ENCODE measurements at regions not wholly inside any gene's neighbourhood (a gene's known extent, or its start where the extent isn't known, plus 50 kb on each side); places are given as distances from the start of the nearest gene placed in this dataset.

GRCh38 chr4:136194962-136195361 lies 1337.3 kb downstream of the PCDH18 start:
- H3K4me3 ChIP-seq (ENCODE audit: low read length in 2 of 2): no peak overlapping the region
- H3K36me3 ChIP-seq (ENCODE audit: control insufficient read depth in 2 of 2, insufficient read depth in 2 of 2, low read length in 2 of 2): no peaks in the 10 kb centered on the region
- no peaks in the 10 kb centered on the region for H3K4me1 ChIP-seq (ENCODE audit: control insufficient read depth, insufficient read depth, low read length)
- H3K9ac ChIP-seq (ENCODE audit: low read length in 2 of 2): no peak overlapping the region
- H3K9me3 ChIP-seq (ENCODE audit: control insufficient read depth in 2 of 2, low read length in 2 of 2): no peaks in the 10 kb centered on the region
- no peaks in the 10 kb centered on the region for H3K27me3 ChIP-seq (ENCODE audit: control insufficient read depth in 1 of 2, insufficient read depth in 2 of 2, low read length in 2 of 2)
- H3K27ac ChIP-seq (ENCODE audit: low read length): no peak overlapping the region

- H3K4me1 ChIP-seq (ENCODE audit: control insufficient read depth, insufficient read depth, low read length): no peaks in the 10 kb centered on the region
- no peak overlapping the region for H3K9ac ChIP-seq (ENCODE audit: low read length in 2 of 2)
- no peaks in the 10 kb centered on the region for H3K27me3 ChIP-seq (ENCODE audit: control insufficient read depth in 1 of 2, insufficient read depth in 2 of 2, low read length in 2 of 2)
- no peaks in the 10 kb centered on the region for H3K36me3 ChIP-seq (ENCODE audit: control insufficient read depth in 2 of 2, insufficient read depth in 2 of 2, low read length in 2 of 2)
- H3K4me3 ChIP-seq (ENCODE audit: low read length in 2 of 2): no peak overlapping the region
- no peaks in the 10 kb centered on the region for H3K9me3 ChIP-seq (ENCODE audit: control insufficient read depth in 2 of 2, low read length in 2 of 2)
- no peak overlapping the region for H3K27ac ChIP-seq (ENCODE audit: low read length)
Measured at GRCh38 chr4:136186650-136187049, 1345.6 kb downstream of the PCDH18 start.

- no peaks in the 10 kb centered on the region for H3K4me1 ChIP-seq (ENCODE audit: control insufficient read depth, insufficient read depth, low read length)
- H3K27me3 ChIP-seq (ENCODE audit: control insufficient read depth in 1 of 2, insufficient read depth in 2 of 2, low read length in 2 of 2): no peaks in the 10 kb centered on the region
- no peaks in the 10 kb centered on the region for H3K9me3 ChIP-seq (ENCODE audit: control insufficient read depth in 2 of 2, low read length in 2 of 2)
- no peak overlapping the region for H3K4me3 ChIP-seq (ENCODE audit: low read length in 2 of 2)
- no peak overlapping the region for H3K27ac ChIP-seq (ENCODE audit: low read length)
- H3K9ac ChIP-seq (ENCODE audit: low read length in 2 of 2): no peak overlapping the region
- H3K36me3 ChIP-seq (ENCODE audit: control insufficient read depth in 2 of 2, insufficient read depth in 2 of 2, low read length in 2 of 2): no peaks in the 10 kb centered on the region
Measured at GRCh38 chr4:136183513-136183912, 1348.8 kb downstream of the PCDH18 start.

- Histone ChIP-seq H3K27me3 (ENCODE audit: control insufficient read depth in 1 of 2, insufficient read depth in 2 of 2, low read length in 2 of 2) (no peaks in the 10 kb centered on the region), H3K4me3 (ENCODE audit: low read length in 2 of 2) (no peak overlapping the region), H3K4me1 (ENCODE audit: control insufficient read depth, insufficient read depth, low read length) (no peaks in the 10 kb centered on the region), H3K36me3 (ENCODE audit: control insufficient read depth in 2 of 2, insufficient read depth in 2 of 2, low read length in 2 of 2) (no peaks in the 10 kb centered on the region), H3K9me3 (ENCODE audit: control insufficient read depth in 2 of 2, low read length in 2 of 2) (peaks cover 0 to 2% of the 10 kb centered on the region in 2 donors), H3K9ac (ENCODE audit: low read length in 2 of 2) (no peak overlapping the region), H3K27ac (ENCODE audit: low read length) (no peak overlapping the region)
Measured at GRCh38 chr4:136156947-136157346, 1375.3 kb downstream of the PCDH18 start.

GRCh38 chr4:136150046-136150445 lies 1382.2 kb downstream of the PCDH18 start:
- Histone ChIP-seq H3K4me1 (ENCODE audit: control insufficient read depth, insufficient read depth, low read length) (no peaks in the 10 kb centered on the region), H3K9me3 (ENCODE audit: control insufficient read depth in 2 of 2, low read length in 2 of 2) (peaks cover 0 to 2% of the 10 kb centered on the region in 2 donors), H3K27me3 (ENCODE audit: control insufficient read depth in 1 of 2, insufficient read depth in 2 of 2, low read length in 2 of 2) (no peaks in the 10 kb centered on the region), H3K4me3 (ENCODE audit: low read length in 2 of 2) (no peak overlapping the region), H3K36me3 (ENCODE audit: control insufficient read depth in 2 of 2, insufficient read depth in 2 of 2, low read length in 2 of 2) (no peaks in the 10 kb centered on the region), H3K9ac (ENCODE audit: low read length in 2 of 2) (no peak overlapping the region), H3K27ac (ENCODE audit: low read length) (no peak overlapping the region)

GRCh38 chr4:136136601-136137000 lies 1395.7 kb downstream of the PCDH18 start:
- no peaks in the 10 kb centered on the region for H3K4me1 ChIP-seq (ENCODE audit: control insufficient read depth, insufficient read depth, low read length)
- H3K9ac ChIP-seq (ENCODE audit: low read length in 2 of 2): no peak overlapping the region
- H3K4me3 ChIP-seq (ENCODE audit: low read length in 2 of 2): no peak overlapping the region
- H3K27ac ChIP-seq (ENCODE audit: low read length): no peak overlapping the region
- no peaks in the 10 kb centered on the region for H3K27me3 ChIP-seq (ENCODE audit: control insufficient read depth in 1 of 2, insufficient read depth in 2 of 2, low read length in 2 of 2)
- H3K36me3 ChIP-seq (ENCODE audit: control insufficient read depth in 2 of 2, insufficient read depth in 2 of 2, low read length in 2 of 2): no peaks in the 10 kb centered on the region
- no peaks in the 10 kb centered on the region for H3K9me3 ChIP-seq (ENCODE audit: control insufficient read depth in 2 of 2, low read length in 2 of 2)

GRCh38 chr4:136124251-136124745 lies 1408.0 kb downstream of the PCDH18 start:
- Histone ChIP-seq H3K9ac (ENCODE audit: low read length in 2 of 2) (no peak overlapping the region), H3K4me3 (ENCODE audit: low read length in 2 of 2) (no peak overlapping the region), H3K36me3 (ENCODE audit: control insufficient read depth in 2 of 2, insufficient read depth in 2 of 2, low read length in 2 of 2) (no peaks in the 10 kb centered on the region), H3K27ac (ENCODE audit: low read length) (no peak overlapping the region), H3K27me3 (ENCODE audit: control insufficient read depth in 1 of 2, insufficient read depth in 2 of 2, low read length in 2 of 2) (no peaks in the 10 kb centered on the region), H3K4me1 (ENCODE audit: control insufficient read depth, insufficient read depth, low read length) (no peaks in the 10 kb centered on the region), H3K9me3 (ENCODE audit: control insufficient read depth in 2 of 2, low read length in 2 of 2) (no peaks in the 10 kb centered on the region)

- Histone ChIP-seq H3K27ac (ENCODE audit: low read length) (no peak overlapping the region), H3K27me3 (ENCODE audit: control insufficient read depth in 1 of 2, insufficient read depth in 2 of 2, low read length in 2 of 2) (no peaks in the 10 kb centered on the region), H3K4me1 (ENCODE audit: control insufficient read depth, insufficient read depth, low read length) (no peaks in the 10 kb centered on the region), H3K9me3 (ENCODE audit: control insufficient read depth in 2 of 2, low read length in 2 of 2) (no peaks in the 10 kb centered on the region), H3K9ac (ENCODE audit: low read length in 2 of 2) (no peak overlapping the region), H3K4me3 (ENCODE audit: low read length in 2 of 2) (no peak overlapping the region), H3K36me3 (ENCODE audit: control insufficient read depth in 2 of 2, insufficient read depth in 2 of 2, low read length in 2 of 2) (no peaks in the 10 kb centered on the region)
Measured at GRCh38 chr4:136121426-136121825, 1410.9 kb downstream of the PCDH18 start.

GRCh38 chr4:136113921-136114320 lies 1418.4 kb downstream of the PCDH18 start:
- H3K9me3 ChIP-seq (ENCODE audit: control insufficient read depth in 2 of 2, low read length in 2 of 2): no peaks in the 10 kb centered on the region
- no peak overlapping the region for H3K27ac ChIP-seq (ENCODE audit: low read length)
- no peaks in the 10 kb centered on the region for H3K36me3 ChIP-seq (ENCODE audit: control insufficient read depth in 2 of 2, insufficient read depth in 2 of 2, low read length in 2 of 2)
- H3K9ac ChIP-seq (ENCODE audit: low read length in 2 of 2): no peak overlapping the region
- no peaks in the 10 kb centered on the region for H3K4me1 ChIP-seq (ENCODE audit: control insufficient read depth, insufficient read depth, low read length)
- no peaks in the 10 kb centered on the region for H3K27me3 ChIP-seq (ENCODE audit: control insufficient read depth in 1 of 2, insufficient read depth in 2 of 2, low read length in 2 of 2)
- H3K4me3 ChIP-seq (ENCODE audit: low read length in 2 of 2): no peak overlapping the region

GRCh38 chr4:136112116-136112515 lies 1420.2 kb downstream of the PCDH18 start:
- Histone ChIP-seq H3K36me3 (ENCODE audit: control insufficient read depth in 2 of 2, insufficient read depth in 2 of 2, low read length in 2 of 2) (no peaks in the 10 kb centered on the region), H3K9ac (ENCODE audit: low read length in 2 of 2) (no peak overlapping the region), H3K27ac (ENCODE audit: low read length) (no peak overlapping the region), H3K27me3 (ENCODE audit: control insufficient read depth in 1 of 2, insufficient read depth in 2 of 2, low read length in 2 of 2) (no peaks in the 10 kb centered on the region), H3K4me1 (ENCODE audit: control insufficient read depth, insufficient read depth, low read length) (no peaks in the 10 kb centered on the region), H3K4me3 (ENCODE audit: low read length in 2 of 2) (no peak overlapping the region), H3K9me3 (ENCODE audit: control insufficient read depth in 2 of 2, low read length in 2 of 2) (no peaks in the 10 kb centered on the region)

GRCh38 chr4:136106753-136107152 lies 1425.5 kb downstream of the PCDH18 start:
- Histone ChIP-seq H3K9ac (ENCODE audit: low read length in 2 of 2) (no peak overlapping the region), H3K27me3 (ENCODE audit: control insufficient read depth in 1 of 2, insufficient read depth in 2 of 2, low read length in 2 of 2) (no peaks in the 10 kb centered on the region), H3K4me3 (ENCODE audit: low read length in 2 of 2) (no peak overlapping the region), H3K9me3 (ENCODE audit: control insufficient read depth in 2 of 2, low read length in 2 of 2) (no peaks in the 10 kb centered on the region), H3K4me1 (ENCODE audit: control insufficient read depth, insufficient read depth, low read length) (no peaks in the 10 kb centered on the region), H3K36me3 (ENCODE audit: control insufficient read depth in 2 of 2, insufficient read depth in 2 of 2, low read length in 2 of 2) (no peaks in the 10 kb centered on the region), H3K27ac (ENCODE audit: low read length) (no peak overlapping the region)

All from stomach smooth muscle (tissue), 2 donors.